Peyer's patch (tissue), 4 donors: ENCODE measurements at regions not wholly inside any gene's neighbourhood (a gene's known extent, or its start where the extent isn't known, plus 50 kb on each side); places are given as distances from the start of the nearest gene placed in this dataset.

Experiments used
- POLR2A ChIP-seq, 2 donors: fragments of 450-650 bp; IDR thresholded peaks; one replicate each; pipeline ENCODE4 v1.5.1; 2017; ENCODE audit warnings: antibody characterized with exemption in 2 of 2, mild to moderate bottlenecking in 2 of 2, moderate library complexity in 2 of 2
- TF ChIP-seq, protein P1 (sequence below), 6 experiments: fragments of 450-650 bp in 4 of 6; fragments of 200-600 bp in 2 of 6; sonication (generic) in 1 of 6; IDR thresholded peaks; one replicate each; pipeline ENCODE4 v1.5.1; 2017 to 2019; ENCODE audit warnings: antibody characterized with exemption in 6 of 6, mild to moderate bottlenecking in 3 of 6, moderate library complexity in 1 of 6

DNA sequence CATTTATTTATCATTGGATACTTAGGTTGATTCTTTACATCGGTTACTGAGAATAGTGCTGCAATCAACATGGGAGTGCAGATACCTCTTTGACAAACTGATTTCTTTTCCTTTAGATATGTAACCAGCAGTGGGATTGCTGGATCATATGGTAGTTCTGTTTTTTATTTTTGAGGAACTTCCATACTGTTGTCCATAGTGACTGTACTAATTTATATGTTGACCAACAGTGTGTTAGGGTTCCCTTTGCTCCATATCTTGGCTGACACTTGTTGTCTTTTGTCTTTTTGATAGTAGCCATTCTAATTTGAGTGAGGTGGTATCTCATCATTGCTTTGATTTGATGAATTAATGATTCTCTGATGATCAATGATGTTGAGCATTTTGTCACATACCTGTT, 137.3 kb upstream of the PITX1 start:
- TF ChIP-seq POLR2A (IDR thresholded peaks at IDR 0.05) = no peak
- TF ChIP-seq, protein P1, sequence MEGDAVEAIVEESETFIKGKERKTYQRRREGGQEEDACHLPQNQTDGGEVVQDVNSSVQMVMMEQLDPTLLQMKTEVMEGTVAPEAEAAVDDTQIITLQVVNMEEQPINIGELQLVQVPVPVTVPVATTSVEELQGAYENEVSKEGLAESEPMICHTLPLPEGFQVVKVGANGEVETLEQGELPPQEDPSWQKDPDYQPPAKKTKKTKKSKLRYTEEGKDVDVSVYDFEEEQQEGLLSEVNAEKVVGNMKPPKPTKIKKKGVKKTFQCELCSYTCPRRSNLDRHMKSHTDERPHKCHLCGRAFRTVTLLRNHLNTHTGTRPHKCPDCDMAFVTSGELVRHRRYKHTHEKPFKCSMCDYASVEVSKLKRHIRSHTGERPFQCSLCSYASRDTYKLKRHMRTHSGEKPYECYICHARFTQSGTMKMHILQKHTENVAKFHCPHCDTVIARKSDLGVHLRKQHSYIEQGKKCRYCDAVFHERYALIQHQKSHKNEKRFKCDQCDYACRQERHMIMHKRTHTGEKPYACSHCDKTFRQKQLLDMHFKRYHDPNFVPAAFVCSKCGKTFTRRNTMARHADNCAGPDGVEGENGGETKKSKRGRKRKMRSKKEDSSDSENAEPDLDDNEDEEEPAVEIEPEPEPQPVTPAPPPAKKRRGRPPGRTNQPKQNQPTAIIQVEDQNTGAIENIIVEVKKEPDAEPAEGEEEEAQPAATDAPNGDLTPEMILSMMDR (IDR thresholded peaks at IDR 0.05) = no peak
